AG04449 (cell line): ENCODE measurements at regions not wholly inside any gene's neighbourhood (a gene's known extent, or its start where the extent isn't known, plus 50 kb on each side); places are given as distances from the start of the nearest gene placed in this dataset.
"Not testable (repeated sequence)": the region's sequence is repeated elsewhere in the genome, so short reads cannot be mapped to it uniquely, and the experiment has no call there.

ENCODE experiments used
- CTCF ChIA-PET: fragments of 350-600 bp; formaldehyde crosslinking; extraction: SDS; loops from one replicate; lab custom pipeline; 2021; ENCODE audit warnings: antibody characterized with exemption; lab: Yijun Ruan, JAX
- POLR2A ChIA-PET: fragments of 400-600, 350-600 bp; formaldehyde crosslinking; extraction: SDS; loops from one replicate; lab custom pipeline; 2020; ENCODE audit warnings: antibody characterized with exemption, inconsistent platforms; lab: Yijun Ruan, JAX
- DNase-seq: peaks from one replicate; pipeline ENCODE4 v3.0.0-alpha.2; 2010; ENCODE audit warnings: low read depth, low spot score
- H3K4me3 ChIP-seq: 2 replicates; pipeline ENCODE4 v1.5.1; 2011; ENCODE audit warnings: low read depth, mild to moderate bottlenecking, control low read depth, low read length

DNA sequence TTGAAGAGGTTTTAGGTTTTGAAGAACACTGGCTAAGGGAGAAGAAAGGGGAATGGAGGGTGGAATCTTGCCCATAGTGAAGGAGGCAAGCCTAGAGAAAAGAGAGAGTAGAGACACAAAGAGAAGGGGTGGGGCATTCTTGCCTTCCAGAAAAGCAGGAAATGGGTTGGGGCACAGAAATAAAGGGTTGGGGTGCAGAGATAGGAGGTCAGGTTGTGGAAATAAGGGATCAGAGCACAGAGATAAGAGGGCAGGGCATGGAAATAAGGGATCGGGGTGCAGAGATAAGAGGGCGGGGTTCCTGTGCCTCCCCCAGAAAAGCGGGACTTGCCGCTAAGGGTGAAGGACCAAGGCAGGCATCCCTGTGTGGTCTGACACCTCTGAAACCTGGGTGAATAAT, 69.9 kb downstream of the ALG1L2 start:
- H3K4me3 ChIP-seq, CTCF ChIA-PET, DNase-seq, POLR2A ChIA-PET: not testable (repeated sequence)

DNA sequence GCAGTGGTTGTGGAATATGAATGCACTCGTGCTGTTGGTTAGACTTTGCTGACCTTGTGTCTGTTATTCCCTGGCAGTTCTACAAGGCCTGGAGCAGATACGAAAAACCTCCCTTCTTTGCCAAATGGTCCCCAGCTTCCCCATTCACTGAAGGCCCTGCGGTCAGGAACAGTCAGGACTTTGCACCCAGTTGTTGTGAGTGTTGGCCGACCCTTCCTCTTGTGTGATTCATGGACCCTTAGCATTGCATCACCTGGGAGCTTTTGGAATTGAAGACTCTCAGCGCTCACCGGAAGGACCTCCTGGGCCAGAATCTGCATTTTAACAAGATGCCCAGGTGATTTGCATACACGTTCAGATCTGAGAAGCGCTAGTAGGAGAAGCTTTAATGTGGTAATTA, 71.6 kb downstream of the ALG1L2 start:
- DNase-seq, H3K4me3 ChIP-seq, CTCF ChIA-PET, POLR2A ChIA-PET: not testable (repeated sequence)

DNA sequence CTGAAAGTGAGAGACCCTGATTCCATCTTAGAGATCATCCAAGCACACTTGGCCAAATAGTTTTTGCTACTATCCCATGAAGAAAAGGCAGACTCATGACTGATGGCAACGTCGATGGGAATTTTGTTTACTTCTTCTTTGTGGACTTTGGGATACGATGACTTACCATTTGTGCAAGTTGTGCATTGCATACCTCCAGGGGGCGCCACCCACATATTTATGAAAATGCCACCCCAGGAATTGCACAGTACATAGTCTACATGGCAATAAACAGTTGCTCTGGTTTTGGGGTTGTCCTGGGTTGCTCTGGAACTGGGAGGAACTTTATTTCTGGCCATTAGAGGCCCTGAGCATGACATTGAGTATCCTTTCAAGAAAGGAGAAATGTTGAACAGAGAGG, 73.8 kb downstream of the ALG1L2 start:
- CTCF ChIA-PET, H3K4me3 ChIP-seq, POLR2A ChIA-PET, DNase-seq: not testable (repeated sequence)

DNA sequence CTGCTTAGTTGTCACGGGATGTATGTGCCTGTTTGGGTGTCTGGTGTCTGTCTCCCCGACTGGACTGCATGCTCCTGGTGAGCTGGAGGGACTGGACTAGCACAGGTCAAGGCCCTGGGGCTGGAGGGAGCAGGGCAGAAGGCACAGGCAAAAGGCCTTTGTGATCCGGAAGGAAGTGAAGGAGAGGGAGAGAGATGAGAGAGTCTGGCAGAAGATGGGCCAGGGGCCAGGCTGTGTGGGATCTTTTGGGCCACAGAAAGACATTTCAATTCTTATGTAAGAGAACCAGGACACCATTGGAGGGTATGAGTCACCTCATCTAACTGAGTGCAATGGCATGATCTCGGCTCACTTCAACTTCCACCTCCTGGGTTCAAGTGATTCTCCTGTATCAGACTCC, 85.2 kb downstream of the ALG1L2 start:
- H3K4me3 ChIP-seq, CTCF ChIA-PET, POLR2A ChIA-PET, DNase-seq: not testable (repeated sequence)

DNA sequence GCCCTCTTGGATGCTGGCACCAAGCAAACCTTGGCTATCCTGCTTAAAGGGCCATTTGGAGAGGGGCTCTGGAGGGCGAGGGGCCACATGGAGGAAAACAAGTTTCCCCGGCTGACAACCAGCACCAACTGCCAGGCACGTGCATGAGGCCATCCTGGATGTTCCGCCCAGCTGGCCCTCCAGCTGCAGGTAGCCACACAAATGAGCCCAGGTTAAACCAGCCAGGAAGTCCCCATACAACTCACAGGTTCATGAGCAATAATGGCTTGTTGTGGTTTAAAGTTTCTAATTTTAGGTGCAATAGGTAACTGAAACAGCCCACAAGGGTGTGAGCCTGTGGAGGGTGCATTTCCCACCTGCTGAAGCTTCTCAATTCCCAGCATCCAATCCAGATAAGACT, 93.6 kb downstream of the ALG1L2 start:
- H3K4me3 ChIP-seq, DNase-seq, CTCF ChIA-PET, POLR2A ChIA-PET: not testable (repeated sequence)

DNA sequence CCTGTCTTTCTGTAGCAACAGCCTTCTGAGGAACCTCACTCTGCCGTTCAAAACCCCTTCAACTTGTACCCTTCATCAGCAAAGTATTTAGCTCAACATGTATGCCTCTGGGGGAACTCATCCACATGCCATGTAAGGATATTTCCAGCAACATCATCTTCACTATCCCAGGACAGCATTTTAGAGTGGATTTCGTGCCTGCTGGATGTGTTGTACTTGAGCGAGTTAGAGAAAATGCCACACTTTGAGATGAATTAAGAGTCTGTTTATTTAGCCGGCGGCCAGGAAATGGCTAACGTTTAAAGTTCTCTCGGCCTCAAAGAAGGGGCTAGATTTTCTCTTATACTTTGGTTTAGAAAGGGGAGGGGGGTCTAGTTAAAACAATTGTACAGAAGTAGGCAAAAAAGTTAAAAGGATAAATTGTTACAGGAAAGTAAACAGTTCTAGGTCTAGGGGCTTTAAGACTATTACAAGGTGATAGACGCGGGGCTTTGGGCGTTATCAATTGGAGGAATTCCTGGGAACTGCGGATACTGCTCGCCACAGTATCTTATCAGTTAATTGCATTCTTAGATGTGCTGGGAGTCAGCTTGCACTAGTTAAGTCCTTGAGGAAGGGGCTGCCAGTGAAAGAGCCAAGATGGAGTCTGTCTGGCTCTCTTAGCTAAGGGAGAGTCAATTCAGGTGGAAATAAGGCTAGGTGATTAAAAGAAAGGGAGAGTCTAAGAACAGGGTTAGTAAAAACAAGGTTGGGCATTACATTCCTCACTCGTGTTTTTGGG, 95.0 kb downstream of the ALG1L2 start:
- H3K4me3 ChIP-seq, DNase-seq, CTCF ChIA-PET, POLR2A ChIA-PET: not testable (repeated sequence)

DNA sequence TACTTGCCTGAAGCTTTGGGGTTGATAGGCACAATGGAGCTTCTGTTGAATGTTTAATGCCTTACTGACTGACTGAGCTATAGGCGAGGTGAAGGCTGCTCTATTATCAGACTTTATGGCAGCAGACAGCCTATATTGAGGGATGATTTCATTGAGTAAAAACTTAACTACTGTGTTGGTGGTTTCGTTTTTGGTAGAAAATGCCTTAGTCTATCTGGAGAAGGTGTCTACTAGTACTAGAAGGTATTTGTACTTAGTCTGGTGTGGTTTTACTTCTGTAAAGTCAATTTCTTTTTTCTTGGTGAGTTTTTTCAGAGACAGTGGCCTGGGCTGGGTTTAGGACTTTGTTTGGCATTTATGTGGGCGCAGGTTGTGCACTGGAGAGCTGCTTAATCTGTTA, 97.2 kb downstream of the ALG1L2 start:
- POLR2A ChIA-PET, CTCF ChIA-PET, H3K4me3 ChIP-seq, DNase-seq: not testable (repeated sequence)

DNA sequence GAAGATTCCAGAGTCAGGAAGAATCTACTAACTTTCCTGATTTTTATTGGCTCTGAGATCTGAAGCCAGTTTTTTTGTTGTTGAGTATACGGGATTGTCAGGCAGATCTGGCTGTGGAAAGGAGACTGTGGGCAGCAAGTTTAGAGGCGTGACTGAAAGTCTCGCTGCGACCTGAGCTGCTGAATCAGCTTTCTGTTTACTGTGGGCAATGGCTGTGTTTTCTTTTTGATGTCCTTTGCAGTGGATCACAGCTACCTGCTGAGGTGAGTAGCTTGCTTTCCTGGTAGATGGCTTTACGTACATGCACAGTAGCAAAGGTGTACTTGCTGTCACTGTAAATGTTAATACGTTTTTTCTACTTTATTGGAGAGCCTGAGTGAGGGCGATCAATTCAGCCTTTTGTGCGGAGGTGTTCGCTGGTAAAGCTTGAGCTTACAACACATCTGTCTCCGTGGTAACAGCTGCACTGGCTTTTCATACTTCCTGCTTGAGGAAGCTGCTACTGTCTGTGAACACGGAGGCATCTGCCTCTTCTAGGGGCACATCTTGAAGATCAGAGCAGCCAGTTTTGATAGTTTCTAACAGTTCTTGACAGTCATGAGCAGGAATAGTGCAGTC, 97.8 kb downstream of the ALG1L2 start:
- CTCF ChIA-PET, POLR2A ChIA-PET, DNase-seq: not testable (repeated sequence)
- H3K4me3 ChIP-seq = peak overlapping the region; percentile 18; the same call in 1 of the 2 replicates

DNA sequence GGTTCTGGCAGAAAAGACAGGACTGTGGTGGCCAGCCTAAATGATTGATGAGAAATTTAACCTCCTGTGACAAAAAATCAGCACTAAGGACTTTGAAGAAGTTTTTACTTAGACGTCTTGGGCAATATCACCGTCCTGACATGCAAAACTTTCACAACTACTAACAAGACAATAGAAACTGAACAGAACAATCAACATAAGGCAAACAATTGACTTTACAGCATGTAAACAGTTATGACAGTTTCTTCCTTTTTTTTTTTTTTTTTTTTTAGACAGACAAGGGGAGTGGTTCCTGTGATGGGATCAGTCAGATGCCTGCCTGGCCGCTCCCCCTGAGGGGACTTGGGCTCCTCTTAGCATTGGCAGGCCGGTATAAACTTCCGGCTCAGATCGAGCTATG, 100.8 kb downstream of the ALG1L2 start:
- DNase-seq, H3K4me3 ChIP-seq, POLR2A ChIA-PET, CTCF ChIA-PET: not testable (repeated sequence)

DNA sequence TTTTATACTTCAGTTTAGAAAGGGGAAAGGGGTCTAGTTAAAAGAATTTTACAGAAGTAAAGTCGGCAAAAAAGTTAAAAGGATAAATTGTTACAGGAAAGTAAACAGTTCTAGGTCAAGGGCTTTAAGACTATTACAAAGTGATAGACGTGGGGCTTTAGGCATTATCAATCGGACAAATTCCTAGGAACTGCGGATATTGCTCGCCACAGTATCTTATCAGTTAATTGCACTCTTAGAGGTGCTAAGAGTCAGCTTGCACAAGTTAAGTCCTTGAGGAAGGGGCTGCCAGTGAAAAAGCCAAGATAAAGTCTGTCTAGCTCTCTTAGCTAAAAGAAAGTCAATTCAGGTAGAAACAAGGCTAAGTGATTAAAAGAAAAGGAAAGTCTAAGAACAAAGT, 102.1 kb downstream of the ALG1L2 start:
- POLR2A ChIA-PET, DNase-seq, H3K4me3 ChIP-seq, CTCF ChIA-PET: not testable (repeated sequence)

DNA sequence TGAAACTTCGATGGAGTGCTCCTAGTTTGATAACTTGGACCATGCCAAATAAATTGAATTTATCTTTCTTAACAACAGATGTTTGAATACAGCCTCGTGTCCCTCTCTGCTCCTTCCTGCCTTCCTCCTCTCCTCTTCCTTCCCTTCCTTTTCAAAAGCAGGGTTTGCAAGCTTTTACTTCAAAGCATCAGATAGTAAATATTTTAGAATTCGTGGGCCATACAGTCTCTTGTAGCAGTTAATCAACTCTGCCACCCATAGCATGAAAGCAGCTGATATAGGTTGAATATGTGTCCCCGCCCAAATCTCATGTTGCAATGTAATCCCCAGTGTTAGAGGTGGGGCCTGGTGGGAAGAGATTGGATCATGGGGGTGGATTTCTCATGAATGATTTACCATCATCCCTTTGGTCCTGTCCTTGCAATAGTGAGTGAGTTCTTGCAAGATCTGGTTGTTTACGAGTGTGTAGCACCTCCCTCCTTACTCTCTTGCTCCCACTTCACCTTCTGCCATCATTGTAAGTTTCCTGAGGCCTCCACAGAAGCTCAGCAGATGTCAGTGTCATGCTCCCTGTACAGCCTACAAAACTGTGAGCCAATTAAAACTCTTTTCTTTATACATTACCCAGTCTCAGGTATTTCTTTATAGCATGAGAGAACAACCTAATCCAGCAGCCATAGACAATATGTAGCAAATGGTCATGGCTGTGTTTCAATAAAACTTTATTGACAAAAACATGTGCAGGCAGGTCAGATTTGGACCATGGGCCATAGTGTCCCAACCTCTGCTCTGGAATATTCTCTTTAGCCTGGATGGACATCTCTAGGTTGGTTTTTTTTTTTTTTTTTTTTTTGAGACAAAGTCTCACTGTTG, 102.8 kb downstream of the ALG1L2 start:
- DNase-seq, POLR2A ChIA-PET, CTCF ChIA-PET, H3K4me3 ChIP-seq: not testable (repeated sequence)

DNA sequence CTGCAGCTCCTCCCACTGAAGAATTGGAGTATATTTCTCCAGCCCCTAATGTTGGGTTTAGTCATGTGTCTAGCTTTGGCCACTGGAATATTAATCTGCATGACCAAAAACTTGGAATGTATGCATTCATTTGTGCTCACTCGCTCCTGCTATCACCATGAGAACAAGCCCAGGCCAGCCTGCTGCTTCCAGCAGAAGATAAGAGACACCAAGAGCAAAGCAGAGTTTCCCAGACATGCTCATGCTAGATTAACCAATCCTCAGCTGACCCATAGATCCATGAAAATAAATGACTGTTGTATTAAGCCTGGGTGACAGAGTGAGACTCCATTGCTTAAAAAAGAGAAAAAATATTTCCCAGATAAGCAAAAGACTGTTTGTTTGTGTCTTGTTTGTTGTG, 119.6 kb downstream of the ALG1L2 start:
- POLR2A ChIA-PET, CTCF ChIA-PET, H3K4me3 ChIP-seq, DNase-seq: not testable (repeated sequence)

DNA sequence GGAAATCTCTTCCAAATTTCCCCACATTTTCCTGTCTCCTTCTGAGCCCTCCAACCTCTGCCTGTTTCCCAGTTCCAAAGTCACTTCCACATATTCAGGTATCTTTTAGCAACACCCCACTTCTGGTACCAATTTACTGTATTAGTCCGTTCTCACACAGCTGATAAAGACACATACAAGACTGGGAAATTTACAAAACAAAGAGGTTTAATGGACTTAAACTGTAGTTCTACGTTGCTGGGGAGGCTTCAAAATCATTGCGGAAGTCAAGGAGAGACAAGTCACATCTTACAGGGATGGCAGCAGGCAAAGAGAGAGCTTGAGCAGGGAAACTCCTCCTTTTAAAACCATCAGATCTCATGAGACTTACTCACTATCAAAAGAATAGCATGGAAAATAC, 122.0 kb downstream of the ALG1L2 start:
- H3K4me3 ChIP-seq, CTCF ChIA-PET, DNase-seq, POLR2A ChIA-PET: not testable (repeated sequence)
